H9 (cell line): ENCODE measurements at regions not wholly inside any gene's neighbourhood (a gene's known extent, or its start where the extent isn't known, plus 50 kb on each side); places are given as distances from the start of the nearest gene placed in this dataset.

Experiments
- DNase-seq: peaks from one replicate; pipeline ENCODE4 v3.0.0-alpha.2; 2017
- H2AFZ ChIP-seq: one replicate; pipeline ENCODE4 v1.6.1; 2013; ENCODE audit warnings: mild to moderate bottlenecking, low read length, control low read depth, moderate library complexity
- H2AK5ac ChIP-seq: 2 replicates; pipeline ENCODE4 v1.6.1; 2013; ENCODE audit warnings: low read length, control low read depth, mixed read lengths; ENCODE audit not compliant: insufficient read length
- H2BK120ac ChIP-seq: one replicate; pipeline ENCODE4 v1.6.1; 2013; ENCODE audit warnings: low read depth, mild to moderate bottlenecking, low read length, control low read depth, inconsistent platforms; ENCODE audit not compliant: poor library complexity, severe bottlenecking
- H2BK12ac ChIP-seq: 2 replicates; pipeline ENCODE4 v1.6.1; 2013; ENCODE audit warnings: low read length, control low read depth, mixed read lengths, low read depth; ENCODE audit not compliant: insufficient read length
- H2BK15ac ChIP-seq: 2 replicates; pipeline ENCODE4 v1.6.1; 2013; ENCODE audit warnings: low read depth, low read length, control low read depth
- H2BK20ac ChIP-seq: one replicate; pipeline ENCODE4 v1.6.1; 2013; ENCODE audit warnings: low read depth, mild to moderate bottlenecking, low read length, control low read depth, inconsistent platforms; ENCODE audit not compliant: poor library complexity, severe bottlenecking
- H2BK5ac ChIP-seq: 2 replicates; pipeline ENCODE4 v1.6.1; 2013; ENCODE audit warnings: low read length, control low read depth, mixed read lengths; ENCODE audit not compliant: insufficient read length
- H3K14ac ChIP-seq: 2 replicates; pipeline ENCODE4 v1.6.1; 2013; ENCODE audit warnings: low read length, control low read depth; ENCODE audit not compliant: insufficient read depth
- H3K18ac ChIP-seq: 2 replicates; pipeline ENCODE4 v1.6.1; 2013; ENCODE audit warnings: low read depth, mild to moderate bottlenecking, mixed read lengths, low read length, control low read depth; ENCODE audit not compliant: insufficient read length
- H3K23ac ChIP-seq: 2 replicates; pipeline ENCODE4 v1.6.1; 2013; ENCODE audit warnings: low read length, control low read depth, mixed read lengths, low read depth; ENCODE audit not compliant: insufficient read length
- H3K23me2 ChIP-seq: 2 replicates; pipeline ENCODE4 v1.6.1; 2013; ENCODE audit warnings: low read depth, mild to moderate bottlenecking, mixed read lengths, low read length, control low read depth; ENCODE audit not compliant: insufficient read length, poor library complexity, severe bottlenecking
- H3K27ac ChIP-seq: 2 replicates; pipeline ENCODE4 v1.5.1; 2013; ENCODE audit warnings: low read length, control low read depth, mixed read lengths, low read depth; ENCODE audit not compliant: insufficient read length
- H3K27me3 ChIP-seq: 2 replicates; pipeline ENCODE4 v1.6.1; 2013; ENCODE audit warnings: low read length, control low read depth, inconsistent platforms; ENCODE audit not compliant: insufficient read depth
- H3K4ac ChIP-seq: 2 replicates; pipeline ENCODE4 v1.6.1; 2013; ENCODE audit warnings: low read depth, mild to moderate bottlenecking, control low read depth, inconsistent platforms, low read length, moderate library complexity
- H3K4me1 ChIP-seq: 2 replicates; pipeline ENCODE4 v1.6.1; 2013; ENCODE audit warnings: low read length, control low read depth, inconsistent platforms; ENCODE audit not compliant: insufficient read depth
- H3K4me2 ChIP-seq: 2 replicates; pipeline ENCODE4 v1.6.1; 2013; ENCODE audit warnings: low read length, control low read depth, mixed read lengths; ENCODE audit not compliant: insufficient read length, insufficient read depth
- H3K56ac ChIP-seq: 2 replicates; pipeline ENCODE4 v1.6.1; 2013; ENCODE audit warnings: low read depth, mild to moderate bottlenecking, mixed read lengths, low read length, control low read depth; ENCODE audit not compliant: insufficient read length
- H3K79me1 ChIP-seq: 2 replicates; pipeline ENCODE4 v1.6.1; 2013; ENCODE audit warnings: low read depth, mild to moderate bottlenecking, moderate library complexity, low read length, control low read depth, inconsistent platforms; ENCODE audit not compliant: insufficient read depth, poor library complexity, severe bottlenecking
- H3K79me2 ChIP-seq: 2 replicates; pipeline ENCODE4 v1.6.1; 2013; ENCODE audit warnings: low read length, control low read depth, inconsistent platforms; ENCODE audit not compliant: insufficient read depth
- H3K9ac ChIP-seq: 2 replicates; pipeline ENCODE4 v1.6.1; 2013; ENCODE audit warnings: low read length, control low read depth, mixed read lengths; ENCODE audit not compliant: insufficient read length; ENCODE audit errors: extremely low read depth
- H3K9me3 ChIP-seq: one replicate; pipeline ENCODE4 v1.6.1; 2013; ENCODE audit warnings: low read depth, low read length, inconsistent platforms; ENCODE audit not compliant: control insufficient read depth
- H3T11ph ChIP-seq: one replicate; pipeline ENCODE4 v1.6.1; 2013; ENCODE audit warnings: mild to moderate bottlenecking, low read length, control low read depth, inconsistent platforms
- H4K20me1 ChIP-seq: one replicate; pipeline ENCODE4 v1.6.1; 2013; ENCODE audit not compliant: control insufficient read depth, insufficient read length, insufficient read depth
- H4K5ac ChIP-seq: 2 replicates; pipeline ENCODE4 v1.6.1; 2013; ENCODE audit warnings: low read depth, mild to moderate bottlenecking, mixed read lengths, low read length, control low read depth; ENCODE audit not compliant: insufficient read length
- H4K8ac ChIP-seq: replicated peaks from 2 replicates; pipeline ENCODE4 v1.6.1; 2013; ENCODE audit warnings: low read length, control low read depth, mixed read lengths, low read depth; ENCODE audit not compliant: insufficient read length
- H4K91ac ChIP-seq: 2 replicates; pipeline ENCODE4 v1.6.1; 2013; ENCODE audit warnings: low read depth, mild to moderate bottlenecking, moderate library complexity, mixed read lengths, low read length, control low read depth; ENCODE audit not compliant: insufficient read length
- H3K27ac Mint-ChIP-seq, 3 experiments: 2 replicates in 2 of 3; 3 replicates in 1 of 3; pipeline ENCODE4 v1.8.0; 2020 to 2021; ENCODE audit warnings: mixed read lengths in 3 of 3, mild to moderate bottlenecking in 1 of 3, moderate library complexity in 1 of 3
- H3K27me3 Mint-ChIP-seq: 2 replicates; pipeline ENCODE4 v1.8.0; 2021; ENCODE audit warnings: low read depth, mild to moderate bottlenecking, moderate library complexity, mixed read lengths
- H3K36me3 Mint-ChIP-seq, 3 experiments: 2 replicates in 2 of 3; 3 replicates in 1 of 3; pipeline ENCODE4 v1.8.0; 2020 to 2021; ENCODE audit warnings: low read depth in 3 of 3, mixed read lengths in 3 of 3; ENCODE audit not compliant: insufficient read depth in 1 of 3
- H3K4me1 Mint-ChIP-seq, 2 experiments: 2 replicates each; pipeline ENCODE4 v1.8.0; 2020; ENCODE audit warnings: mixed read lengths in 2 of 2
- H3K4me3 Mint-ChIP-seq, 2 experiments: 2 replicates in 1 of 2; 3 replicates in 1 of 2; pipeline ENCODE4 v1.8.0; 2020 to 2021; ENCODE audit warnings: mild to moderate bottlenecking in 2 of 2, mixed read lengths in 2 of 2, moderate library complexity in 1 of 2
- H3K9me3 Mint-ChIP-seq, 2 experiments: 2 replicates in 1 of 2; 3 replicates in 1 of 2; pipeline ENCODE4 v1.8.0; 2020; ENCODE audit warnings: mild to moderate bottlenecking in 2 of 2, mixed read lengths in 2 of 2, moderate library complexity in 1 of 2
- WGBS: extraction: QIAGEN DNeasy Blood & Tissue Kit; methylation state at CpG from one replicate; pipeline ENCODE4 v1.1.7; 2013; ENCODE audit warnings: missing lambda C conversion rate, low lambda C conversion rate, mixed read lengths; ENCODE audit not compliant: insufficient read length; ENCODE audit errors: extremely low coverage; 5-methylcytosine and 5-hydroxymethylcytosine counted together
- TF ChIP-seq, protein P1 (sequence below): fragments of 200-600 bp; sonication (generic); conservative IDR thresholded peaks from 3 replicates; pipeline ENCODE4 v1.8.0; 2021; ENCODE audit warnings: antibody characterized with exemption, mild to moderate bottlenecking

DNA sequence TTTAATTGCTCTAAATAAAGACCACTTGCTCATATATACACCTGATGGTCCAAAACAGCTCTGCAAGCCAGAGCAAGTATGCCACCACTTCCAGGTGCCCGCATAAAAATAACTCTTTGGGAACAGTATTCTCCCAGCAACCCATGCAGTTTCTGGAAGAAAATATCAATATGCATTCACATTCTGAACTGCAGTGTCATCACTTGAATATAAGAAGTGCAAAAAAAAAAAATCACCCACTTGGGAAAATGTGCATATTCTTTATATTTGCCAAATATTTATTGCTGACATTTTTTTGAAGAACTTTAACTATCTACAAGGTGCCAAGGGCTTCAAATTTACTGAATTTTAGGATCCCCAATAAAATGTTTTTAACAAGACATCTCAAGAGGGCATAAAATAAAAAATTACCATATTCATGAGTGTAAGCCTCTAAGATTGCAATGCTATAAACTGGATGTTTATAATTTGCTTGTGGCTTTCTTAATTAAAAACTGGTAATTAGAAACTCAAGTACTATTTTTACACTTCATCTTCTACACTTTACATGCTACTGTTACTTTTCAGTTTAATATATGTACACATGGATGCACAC, 360.6 kb upstream of the HNRNPA3 start:
- TF ChIP-seq, protein P1, sequence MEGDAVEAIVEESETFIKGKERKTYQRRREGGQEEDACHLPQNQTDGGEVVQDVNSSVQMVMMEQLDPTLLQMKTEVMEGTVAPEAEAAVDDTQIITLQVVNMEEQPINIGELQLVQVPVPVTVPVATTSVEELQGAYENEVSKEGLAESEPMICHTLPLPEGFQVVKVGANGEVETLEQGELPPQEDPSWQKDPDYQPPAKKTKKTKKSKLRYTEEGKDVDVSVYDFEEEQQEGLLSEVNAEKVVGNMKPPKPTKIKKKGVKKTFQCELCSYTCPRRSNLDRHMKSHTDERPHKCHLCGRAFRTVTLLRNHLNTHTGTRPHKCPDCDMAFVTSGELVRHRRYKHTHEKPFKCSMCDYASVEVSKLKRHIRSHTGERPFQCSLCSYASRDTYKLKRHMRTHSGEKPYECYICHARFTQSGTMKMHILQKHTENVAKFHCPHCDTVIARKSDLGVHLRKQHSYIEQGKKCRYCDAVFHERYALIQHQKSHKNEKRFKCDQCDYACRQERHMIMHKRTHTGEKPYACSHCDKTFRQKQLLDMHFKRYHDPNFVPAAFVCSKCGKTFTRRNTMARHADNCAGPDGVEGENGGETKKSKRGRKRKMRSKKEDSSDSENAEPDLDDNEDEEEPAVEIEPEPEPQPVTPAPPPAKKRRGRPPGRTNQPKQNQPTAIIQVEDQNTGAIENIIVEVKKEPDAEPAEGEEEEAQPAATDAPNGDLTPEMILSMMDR = no peak
- Histone ChIP-seq H3K14ac (no peak overlapping the region), H2AFZ (no peak overlapping the region)

More for the DNA sequence above, 360.6 kb upstream of the HNRNPA3 start:
- Histone ChIP-seq H2BK15ac (no peak overlapping the region), H2BK5ac (no peak overlapping the region), H3K4me2 (no peak overlapping the region), H3K23ac (no peak overlapping the region), H4K20me1 (no peaks in the 10 kb centered on the region), H2BK12ac (no peak overlapping the region), H3K56ac (no peak overlapping the region), H2BK120ac (no peak overlapping the region), H4K5ac (no peak overlapping the region), H3T11ph (no peak overlapping the region), H4K91ac (no peak overlapping the region), H3K27ac (no peak overlapping the region), H3K23me2 (no peaks in the 10 kb centered on the region), H2BK20ac (no peak overlapping the region), H2AK5ac (no peak overlapping the region), H3K18ac (no peak overlapping the region), H3K9me3 (no peaks in the 10 kb centered on the region), H3K4me1 (peaks cover 5% of the 10 kb centered on the region; the same call in 1 of the 2 replicates), H3K79me2 (no peaks in the 10 kb centered on the region), H4K8ac (no peak overlapping the region), H3K79me1 (no peaks in the 10 kb centered on the region), H3K9ac (no peak overlapping the region), H3K27me3 (no peaks in the 10 kb centered on the region), H3K4ac (no peak overlapping the region)
- Mint-ChIP-seq H3K36me3 (no peaks in the 10 kb centered on the region), H3K4me3 (no peak overlapping the region; a peak in 1 of 5 replicates), H3K4me1 (peaks cover 18% of the 10 kb centered on the region in 2 experiments), H3K27ac (no peak overlapping the region), H3K27me3 (no peaks in the 10 kb centered on the region), H3K9me3 (no peaks in the 10 kb centered on the region)
- no CpG with 5 or more reads among the region's 1 CpG for WGBS
- no peak for DNase-seq
